ENCODE measurements at regions not wholly inside any gene's neighbourhood (a gene's known extent, or its start where the extent isn't known, plus 50 kb on each side); places are given as distances from the start of the nearest gene placed in this dataset.

- Histone ChIP-seq H3K4me3 (no peak overlapping the region), H3K4me2 (ENCODE audit: control insufficient read depth, insufficient read depth) (no peak overlapping the region), H3K27me3 (replicated peaks in 1 of 2; ENCODE audit: control insufficient read depth in 2 of 2, insufficient read depth in 2 of 2, low read length in 1 of 2) (no peaks in the 10 kb centered on the region), H3K36me3 (ENCODE audit: control insufficient read depth in 2 of 2, insufficient read depth in 2 of 2, low read length in 1 of 2) (no peaks in the 10 kb centered on the region), H4K20me1 (ENCODE audit: control insufficient read depth, insufficient read depth) (no peaks in the 10 kb centered on the region), H3K79me2 (ENCODE audit: control insufficient read depth, insufficient read depth, low read length) (no peaks in the 10 kb centered on the region), H3K4me1 (ENCODE audit: control insufficient read depth, insufficient read depth, low read length) (no peaks in the 10 kb centered on the region), H2AFZ (ENCODE audit: control insufficient read depth, low read depth, low read length) (no peak overlapping the region), H3K9ac (ENCODE audit: control insufficient read depth, insufficient read depth, low read length) (no peak overlapping the region), H3K9me3 (replicated peaks; ENCODE audit: control insufficient read depth, insufficient read depth, low read length) (peaks cover 3% of the 10 kb centered on the region; the same call in 2 of the 3 replicates), H3K27ac (ENCODE audit: control insufficient read depth, insufficient read depth) (no peak overlapping the region)
- in situ Hi-C loops (cut with MboI): no loop called here
- ATAC-seq (peak; percentile 61), FAIRE-seq (no peak), DNase-seq (ENCODE audit: low read depth, low spot score) (peak; percentile 11)
- BruUV-seq (replicated peaks): no TSS peak
- SMC1A ChIA-PET (ENCODE audit: uncharacterized antibody, unreplicated experiment): no interaction called here
- WGBS (ENCODE audit: insufficient coverage, insufficient replicate concordance, low lambda C conversion rate, missing lambda C conversion rate): 18% methylated on average over 6 of the region's 6 CpGs
- RAD21 ChIA-PET (ENCODE audit: unreplicated experiment): no interaction called here
- POLR2A ChIA-PET: no interaction called here
- CTCF ChIA-PET: no interaction called here
- TF ChIP-seq IRF3 (IDR thresholded peaks at IDR 0.05) (no peak), SPI1 (IDR thresholded peaks at IDR 0.05; ENCODE audit: borderline replicate concordance, insufficient read depth, low read depth, low read length) (no peak), SREBF1 (IDR thresholded peaks at IDR 0.05; ENCODE audit: low read length) (no peak), YBX1 (IDR thresholded peaks at IDR 0.05) (no peak), PAX5 (IDR thresholded peaks at IDR 0.05; ENCODE audit: borderline replicate concordance, low read depth, low read length) (no peak), SRF (IDR thresholded peaks at IDR 0.05; ENCODE audit: low read depth in 2 of 2, low read length in 2 of 2) (peak in 1 of 2 experiments; percentile 72; a peak in 2 of 4 replicates)
- TF ChIP-seq, protein P1, sequence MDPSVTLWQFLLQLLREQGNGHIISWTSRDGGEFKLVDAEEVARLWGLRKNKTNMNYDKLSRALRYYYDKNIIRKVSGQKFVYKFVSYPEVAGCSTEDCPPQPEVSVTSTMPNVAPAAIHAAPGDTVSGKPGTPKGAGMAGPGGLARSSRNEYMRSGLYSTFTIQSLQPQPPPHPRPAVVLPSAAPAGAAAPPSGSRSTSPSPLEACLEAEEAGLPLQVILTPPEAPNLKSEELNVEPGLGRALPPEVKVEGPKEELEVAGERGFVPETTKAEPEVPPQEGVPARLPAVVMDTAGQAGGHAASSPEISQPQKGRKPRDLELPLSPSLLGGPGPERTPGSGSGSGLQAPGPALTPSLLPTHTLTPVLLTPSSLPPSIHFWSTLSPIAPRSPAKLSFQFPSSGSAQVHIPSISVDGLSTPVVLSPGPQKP (IDR thresholded peaks at IDR 0.05; ENCODE audit: low read depth, low read length): peak; percentile 56; the same call in 1 of the 2 replicates
- intact Hi-C loops (cut with micrococcal nuclease; ENCODE audit: unreplicated experiment): no loop called here
These were observed 494.5 kb upstream of the GRAMD2B start for GRCh38 chr5:125928663-125929062.

All from GM12878 (cell line).